ENCODE measurements at regions not wholly inside any gene's neighbourhood (a gene's known extent, or its start where the extent isn't known, plus 50 kb on each side); places are given as distances from the start of the nearest gene placed in this dataset.

GRCh38 chr5:30414078-30414477 lies 779.4 kb upstream of the CDH6 start:
- intact Hi-C loops (cut with DNase I) = no loop called here

GRCh38 chr5:30413540-30413939 lies 779.9 kb upstream of the CDH6 start:
- H3K9me3 ChIP-seq = no peaks in the 10 kb centered on the region
- no peak overlapping the region for H3K4me3 ChIP-seq
- ATAC-seq = no peak
- WGBS, 2 donors = 18 to 24% methylated on average over 2 of the region's 2 CpGs
- H3K27me3 ChIP-seq = no peaks in the 10 kb centered on the region
- no peak for DNase-seq
- no peak overlapping the region for H3K27ac ChIP-seq
- TF ChIP-seq POLR2A (IDR thresholded peaks at IDR 0.05) = no peak
- no peak for TF ChIP-seq CTCF (IDR thresholded peaks at IDR 0.05)
- no peaks in the 10 kb centered on the region for H3K4me1 ChIP-seq
- intact Hi-C loops (cut with DNase I) = no loop called here
- H3K36me3 ChIP-seq (replicated peaks in 1 of 2; ENCODE audit: insufficient read depth in 1 of 2, low read depth in 2 of 2) = no peaks in the 10 kb centered on the region

More at GRCh38 chr5:30414078-30414477, 779.4 kb upstream of the CDH6 start:
- no peak overlapping the region for H3K4me3 ChIP-seq
- H3K27ac ChIP-seq = no peak overlapping the region
- H3K4me1 ChIP-seq = no peaks in the 10 kb centered on the region
- TF ChIP-seq POLR2A (IDR thresholded peaks at IDR 0.05) (no peak), CTCF (IDR thresholded peaks at IDR 0.05) (no peak)
- H3K27me3 ChIP-seq = no peaks in the 10 kb centered on the region
- no peaks in the 10 kb centered on the region for H3K9me3 ChIP-seq
- ATAC-seq = no peak
- WGBS, 2 donors = 52 to 61% methylated on average over 2 of the region's 2 CpGs
- no peak for DNase-seq
- no peaks in the 10 kb centered on the region for H3K36me3 ChIP-seq (replicated peaks in 1 of 2; ENCODE audit: insufficient read depth in 1 of 2, low read depth in 2 of 2)

GRCh38 chr5:30405821-30406220 lies 787.7 kb upstream of the CDH6 start:
- no peaks in the 10 kb centered on the region for H3K36me3 ChIP-seq (replicated peaks in 1 of 2; ENCODE audit: insufficient read depth in 1 of 2, low read depth in 2 of 2)
- ATAC-seq (no peak), DNase-seq (no peak)
- no peaks in the 10 kb centered on the region for H3K9me3 ChIP-seq
- intact Hi-C loops (cut with DNase I) = no loop called here
- H3K4me3 ChIP-seq = no peak overlapping the region
- H3K4me1 ChIP-seq = no peaks in the 10 kb centered on the region
- no peak overlapping the region for H3K27ac ChIP-seq
- H3K27me3 ChIP-seq = no peaks in the 10 kb centered on the region
- TF ChIP-seq POLR2A (IDR thresholded peaks at IDR 0.05) (no peak), CTCF (IDR thresholded peaks at IDR 0.05) (no peak)
- WGBS, 2 donors = 38 to 51% methylated on average over 2 of the region's 2 CpGs

GRCh38 chr5:30401479-30402058 lies 791.9 kb upstream of the CDH6 start:
- DNase-seq (peak; percentile 22 to 57 (median 36)), ATAC-seq (no peak)
- Histone ChIP-seq H3K36me3 (replicated peaks in 1 of 2; ENCODE audit: insufficient read depth in 1 of 2, low read depth in 2 of 2) (no peaks in the 10 kb centered on the region), H3K27ac (no peak overlapping the region), H3K9me3 (no peaks in the 10 kb centered on the region), H3K27me3 (no peaks in the 10 kb centered on the region), H3K4me1 (no peaks in the 10 kb centered on the region), H3K4me3 (no peak overlapping the region)
- intact Hi-C loops (cut with DNase I) = no loop called here
- 13 to 15% methylated on average over 3 of the region's 3 CpGs for WGBS, 2 donors
- TF ChIP-seq CTCF (IDR thresholded peaks at IDR 0.05) (peak in 6 of 7 experiments; percentile 24 to 48 (median 39)), POLR2A (IDR thresholded peaks at IDR 0.05) (no peak)

GRCh38 chr5:30398423-30398822 lies 795.1 kb upstream of the CDH6 start:
- intact Hi-C loops (cut with DNase I) = no loop called here
- no peak for ATAC-seq

More at GRCh38 chr5:30398423-30398822, 795.1 kb upstream of the CDH6 start:
- Histone ChIP-seq H3K4me3 (no peak overlapping the region), H3K36me3 (replicated peaks in 1 of 2; ENCODE audit: insufficient read depth in 1 of 2, low read depth in 2 of 2) (no peaks in the 10 kb centered on the region), H3K4me1 (no peaks in the 10 kb centered on the region), H3K27ac (no peak overlapping the region), H3K9me3 (no peaks in the 10 kb centered on the region), H3K27me3 (no peaks in the 10 kb centered on the region)
- TF ChIP-seq CTCF (IDR thresholded peaks at IDR 0.05) (no peak), POLR2A (IDR thresholded peaks at IDR 0.05) (no peak)
- no peak for DNase-seq

All from body of pancreas (tissue), 4 donors.